CD4-positive, alpha-beta T cell treated with Interleukin-4 for 4 hours (primary cell): ENCODE measurements at regions not wholly inside any gene's neighbourhood (a gene's known extent, or its start where the extent isn't known, plus 50 kb on each side); places are given as distances from the start of the nearest gene placed in this dataset.

Experiments used
- DNase-seq: peaks from one replicate; pipeline ENCODE4 v3.0.0-alpha.2; 2020

DNA sequence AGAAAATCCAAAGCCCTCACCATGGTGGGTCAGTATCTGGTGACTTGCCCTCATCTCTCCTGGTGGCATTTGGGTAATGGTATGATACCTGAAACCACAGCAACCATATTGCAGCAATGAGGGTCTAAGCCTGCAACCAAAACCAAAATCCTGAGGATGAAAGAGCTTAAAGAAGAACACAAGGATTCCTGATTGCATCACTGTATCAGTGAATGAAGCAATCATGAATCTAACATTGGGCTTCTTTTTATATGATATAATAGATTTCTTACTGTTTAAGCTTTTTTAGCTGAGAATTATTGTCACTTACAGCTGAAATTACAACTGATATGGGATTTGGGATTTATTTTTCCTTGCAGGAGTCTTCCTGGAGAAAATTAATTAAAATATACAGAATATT is 269.9 kb downstream of the MEF2C start:
- no peak for DNase-seq

DNA sequence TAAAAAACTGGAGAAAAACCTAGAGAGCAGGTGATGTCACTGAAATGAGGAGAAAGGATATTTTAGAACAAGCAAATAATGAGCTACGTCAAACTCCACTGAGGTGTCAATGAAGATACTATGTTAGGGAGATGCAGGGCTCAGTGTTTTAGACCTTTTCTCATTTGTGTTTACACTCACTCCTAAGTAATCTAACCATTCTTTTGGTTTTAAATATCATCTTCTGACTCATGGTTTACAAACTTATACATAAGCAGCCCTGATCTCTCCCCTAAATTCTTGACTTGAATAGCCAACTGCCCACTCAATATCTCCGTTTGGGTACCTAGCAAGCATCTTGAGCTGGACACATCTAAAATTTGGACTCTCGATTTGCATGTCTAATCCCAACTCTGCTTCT is 272.4 kb downstream of the MEF2C start:
- DNase-seq, result no peak

DNA sequence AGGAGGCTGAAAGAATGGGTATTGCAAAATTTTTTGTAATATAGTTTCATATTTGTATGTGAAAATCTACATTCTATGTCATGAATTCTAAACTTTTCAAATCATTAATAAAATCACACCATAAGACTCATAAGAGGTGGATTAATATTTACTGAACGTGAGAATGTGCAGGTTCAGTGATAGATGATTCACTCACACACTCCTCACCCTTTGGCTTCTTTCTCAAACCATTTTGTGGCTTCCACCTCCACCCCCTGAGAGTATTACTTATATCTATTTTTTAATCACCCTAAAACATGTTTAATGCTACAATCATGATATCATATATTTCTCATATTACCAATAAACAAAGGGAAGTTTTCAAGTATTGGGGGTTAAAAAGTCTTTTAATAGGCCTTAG is 275.5 kb downstream of the MEF2C start:
- DNase-seq, result no peak

DNA sequence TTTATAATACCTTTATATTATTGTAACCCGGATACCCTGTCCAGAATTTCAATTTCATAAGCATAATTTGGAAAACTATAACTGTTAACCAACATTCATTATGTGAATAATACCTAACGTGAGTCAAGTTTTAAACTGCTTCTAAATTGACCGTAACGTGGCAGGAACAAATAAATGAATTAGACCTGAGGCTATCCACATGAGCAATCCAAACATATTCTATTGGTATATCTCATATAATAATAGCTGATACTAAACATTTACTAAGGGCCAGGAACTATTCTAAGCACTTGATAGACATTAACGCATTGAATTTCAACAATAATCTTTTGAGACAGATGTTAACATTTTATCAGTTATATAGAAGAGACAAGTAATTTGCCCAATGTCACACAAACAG is 276.4 kb downstream of the MEF2C start:
- no peak for DNase-seq

DNA sequence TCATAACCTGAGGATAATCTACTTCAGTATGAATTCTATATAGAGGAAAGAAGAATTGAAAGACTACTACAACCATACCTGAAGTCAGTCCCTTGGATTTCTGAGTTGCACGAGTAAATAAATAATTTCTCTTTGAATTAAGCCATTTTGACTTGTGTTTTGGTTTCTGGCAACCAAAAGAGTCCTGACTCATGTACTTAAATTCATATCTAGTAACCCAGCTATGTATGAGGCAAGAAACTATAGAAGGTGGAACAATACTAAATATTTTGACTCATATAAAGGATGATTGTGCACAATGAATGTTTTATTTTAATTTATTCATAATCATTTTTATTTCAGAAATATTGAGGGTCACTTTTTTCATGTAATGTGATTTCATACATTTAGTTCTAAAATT is 276.8 kb downstream of the MEF2C start:
- no peak for DNase-seq

DNA sequence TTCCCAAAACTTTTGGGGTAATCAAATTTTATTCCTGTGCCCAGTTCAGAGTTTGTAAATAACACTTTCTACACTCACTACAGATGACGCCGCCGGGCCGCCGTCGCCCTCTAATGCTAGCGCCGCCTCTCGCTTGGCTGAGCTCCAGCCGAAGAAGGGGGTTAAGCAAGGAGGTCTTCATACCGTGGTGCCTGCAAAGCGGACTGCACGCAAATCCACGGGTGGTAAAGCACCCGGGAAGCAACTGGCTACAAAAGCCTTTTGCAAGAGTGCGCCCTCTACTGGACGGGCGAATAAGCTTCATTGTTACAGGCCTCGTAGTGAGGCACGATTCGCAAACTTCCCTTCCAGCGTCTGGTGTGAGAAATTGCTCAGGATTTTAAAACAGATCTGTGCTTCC is 280.4 kb downstream of the MEF2C start:
- DNase-seq, result peak; percentile 1

DNA sequence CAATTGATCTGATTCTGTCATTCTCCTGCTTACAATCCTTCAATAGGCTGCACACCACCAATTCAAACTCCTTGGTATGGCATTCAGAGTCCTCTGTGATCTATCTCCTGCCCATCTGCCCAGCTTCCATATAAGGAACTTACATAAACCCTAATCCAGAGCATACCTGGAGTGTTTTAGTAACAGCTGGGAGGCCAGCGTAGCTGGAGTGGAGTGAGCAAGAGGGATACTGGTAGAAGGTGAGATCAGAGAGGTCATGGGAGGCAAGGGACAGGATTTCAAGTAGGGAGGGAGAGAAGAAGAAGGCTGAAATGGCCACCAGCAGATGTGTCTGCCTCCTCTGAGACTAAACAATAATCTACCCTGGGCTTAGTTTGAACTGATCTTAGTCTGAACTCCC is 288.5 kb downstream of the MEF2C start:
- DNase-seq, result no peak

DNA sequence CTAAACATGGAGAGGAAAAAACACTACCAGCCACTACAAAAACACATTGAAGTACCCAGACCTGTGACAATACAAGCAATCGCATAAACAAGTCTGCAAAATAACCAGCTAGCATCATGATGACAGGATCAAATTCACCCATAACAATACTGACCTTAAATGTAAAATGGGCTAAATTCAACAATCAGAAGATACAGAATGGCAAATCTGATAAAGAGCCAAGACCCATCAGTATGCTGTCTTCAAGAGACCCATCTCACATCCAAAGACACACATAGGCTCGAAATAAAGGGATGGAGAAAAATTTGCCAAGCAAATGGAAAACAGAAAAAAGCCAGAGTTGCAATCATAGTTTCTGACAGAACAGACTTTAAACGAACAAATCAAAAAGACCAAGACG is 294.4 kb downstream of the MEF2C start:
- DNase-seq, result no peak

DNA sequence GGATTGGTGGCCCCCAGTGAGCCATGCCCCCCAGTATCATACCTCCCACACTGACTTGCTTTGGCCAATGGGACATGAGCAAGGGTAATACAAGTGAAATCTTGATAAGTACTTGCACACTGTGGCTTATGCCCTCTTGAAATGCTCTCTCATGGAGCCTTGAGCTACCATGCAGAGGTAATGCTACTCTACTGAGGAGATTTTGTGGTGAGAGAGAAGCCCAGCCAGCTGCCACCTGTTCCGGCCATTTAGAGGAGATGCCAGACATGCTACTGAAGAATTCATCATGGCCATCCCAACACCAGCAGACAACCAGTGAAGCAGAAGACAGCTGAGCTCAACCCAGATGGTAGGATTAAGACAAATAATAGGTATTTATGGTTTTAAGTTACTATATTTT is 299.5 kb downstream of the MEF2C start:
- no peak for DNase-seq

DNA sequence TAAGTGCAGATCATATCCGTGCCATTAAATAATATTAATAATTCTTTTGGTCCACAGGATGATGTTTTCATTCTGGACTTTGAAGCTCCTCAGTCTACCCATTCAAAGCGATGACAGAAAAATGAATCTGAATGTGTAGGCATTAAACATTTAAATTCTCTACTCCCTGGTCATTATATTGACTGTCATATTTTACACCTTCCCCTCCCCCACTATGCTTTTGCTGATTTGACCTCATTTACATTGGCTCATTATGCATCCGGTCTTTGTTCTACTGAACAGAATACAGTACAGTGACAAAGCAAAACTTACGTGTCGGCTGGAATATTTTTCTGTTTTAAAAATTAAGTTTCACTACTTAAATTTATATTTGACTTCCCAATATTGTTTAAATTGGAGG is 289.7 kb upstream of the TMEM161B start:
- no peak for DNase-seq

DNA sequence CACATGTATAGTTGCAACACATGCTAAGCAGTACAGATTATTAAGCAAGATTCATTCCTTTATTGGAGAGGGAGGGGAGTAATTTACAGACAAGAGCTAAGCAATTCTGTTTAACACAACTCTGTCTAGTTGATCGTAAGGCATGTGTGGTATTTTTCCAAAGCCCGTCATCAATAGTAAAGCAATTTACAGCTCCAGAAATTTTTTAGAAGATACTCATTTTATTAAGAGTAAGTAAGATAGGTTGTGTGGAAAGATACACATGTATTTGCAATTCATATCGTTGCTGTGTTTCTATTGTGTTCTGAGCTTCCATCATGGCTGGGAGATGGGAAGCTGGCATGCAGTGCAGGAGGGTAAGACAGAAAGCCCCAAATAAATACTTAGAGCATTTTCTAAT is 289.2 kb upstream of the TMEM161B start:
- no peak for DNase-seq

DNA sequence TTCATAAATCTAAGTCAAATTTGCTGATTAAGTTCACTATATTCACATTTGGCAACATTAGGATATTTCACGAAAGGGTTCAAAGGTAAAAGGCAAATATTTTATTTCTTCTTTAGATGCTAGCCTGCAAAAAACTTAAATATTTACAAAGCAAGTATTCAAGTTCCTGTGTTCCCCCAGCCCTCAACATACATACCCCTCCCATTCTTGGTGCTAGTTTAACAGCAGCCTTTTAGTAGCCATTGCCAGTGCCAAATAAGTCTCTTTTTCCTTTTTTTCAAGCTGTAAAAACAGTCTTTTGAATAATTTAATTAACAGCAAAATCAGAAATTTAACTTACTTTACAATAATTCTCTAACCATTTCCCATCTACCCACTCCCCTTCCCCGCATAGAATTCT is 288.5 kb upstream of the TMEM161B start:
- no peak for DNase-seq

DNA sequence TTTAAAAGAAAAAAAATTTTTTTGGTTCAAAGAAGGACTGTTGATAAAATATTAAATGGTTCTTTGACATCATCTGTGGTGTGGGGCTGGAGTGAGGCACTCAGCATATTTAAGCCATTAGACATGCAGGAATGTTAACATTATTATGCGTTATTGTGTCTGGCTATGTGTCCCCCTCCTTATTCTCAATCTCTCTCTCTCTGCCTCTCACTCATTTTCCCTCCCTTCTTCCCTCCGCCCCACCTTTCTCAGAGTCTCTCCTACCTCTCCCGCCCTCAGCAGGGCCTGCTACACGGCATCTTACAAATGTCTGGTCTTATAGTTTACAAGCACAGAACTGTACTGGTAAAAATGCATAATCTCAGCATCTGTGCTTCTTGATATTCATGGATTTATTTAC is 287.8 kb upstream of the TMEM161B start:
- no peak for DNase-seq

DNA sequence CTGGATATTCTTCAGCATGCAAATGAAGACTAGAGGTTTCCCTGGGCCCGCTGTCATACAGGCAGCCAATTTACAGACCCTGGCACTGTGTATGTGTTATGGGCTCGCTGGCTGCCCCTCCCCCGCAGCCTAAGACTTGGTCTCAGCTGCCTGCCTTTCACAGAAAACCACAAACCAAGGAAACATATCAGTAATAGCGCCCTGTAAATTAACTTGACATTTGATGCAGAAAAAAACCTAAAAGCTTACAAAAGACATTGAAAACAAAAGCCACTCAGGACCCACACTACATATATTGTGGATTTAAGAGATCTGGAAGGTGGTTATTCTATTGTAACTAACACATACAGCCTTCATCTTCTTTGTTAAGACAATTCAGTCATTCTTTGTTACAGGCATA is 287.0 kb upstream of the TMEM161B start:
- no peak for DNase-seq

DNA sequence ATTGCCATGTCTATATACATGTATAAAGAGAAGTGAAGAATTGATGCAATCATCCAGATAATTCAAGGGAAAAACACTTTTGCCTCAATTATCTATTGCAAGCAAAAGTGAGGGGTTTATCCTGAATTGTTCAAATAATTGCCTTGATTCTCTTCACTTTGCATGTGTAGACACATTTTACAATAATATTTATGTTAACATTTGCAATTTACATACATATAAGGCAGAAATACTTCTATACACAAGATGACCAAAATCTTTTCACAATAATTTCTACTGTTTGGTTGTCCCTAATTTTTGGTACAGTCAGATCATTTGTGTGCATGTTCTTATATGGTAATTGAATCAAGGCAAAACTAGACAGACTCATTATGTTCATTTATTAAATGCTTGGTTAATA is 285.3 kb upstream of the TMEM161B start:
- no peak for DNase-seq

DNA sequence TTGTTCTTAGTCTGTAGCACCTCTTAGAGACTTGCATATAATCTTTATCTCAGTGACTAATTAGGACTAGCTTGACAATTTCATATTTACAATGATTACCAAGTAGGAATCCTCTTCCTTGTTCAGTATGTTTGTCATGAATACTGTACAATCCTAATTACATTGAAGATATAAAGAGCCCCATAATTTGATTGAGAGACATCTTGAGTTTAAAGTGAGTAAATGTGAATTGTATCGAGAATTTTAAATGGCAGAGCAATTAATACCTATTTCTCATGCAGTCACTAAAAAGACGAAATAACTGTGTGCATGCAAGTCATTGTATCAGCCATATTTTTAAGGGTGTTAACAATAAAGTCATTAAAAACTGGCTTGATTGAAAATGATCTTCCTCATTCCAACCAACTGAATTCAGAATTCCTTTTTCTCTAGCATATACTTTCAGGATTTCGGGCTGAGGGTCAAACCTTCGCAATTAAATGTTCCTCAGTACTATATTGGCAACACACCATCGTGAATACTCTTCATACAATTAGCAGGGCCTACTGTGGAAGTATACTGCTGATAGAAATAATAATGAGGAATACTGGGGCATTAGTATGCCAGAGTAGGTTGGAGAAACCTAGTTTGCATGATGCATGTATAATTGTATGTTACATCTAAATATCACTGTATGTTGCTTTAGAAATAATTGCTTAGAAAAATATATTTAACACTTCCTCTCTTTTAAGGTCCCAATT is 284.7 kb upstream of the TMEM161B start:
- DNase-seq, result no peak

DNA sequence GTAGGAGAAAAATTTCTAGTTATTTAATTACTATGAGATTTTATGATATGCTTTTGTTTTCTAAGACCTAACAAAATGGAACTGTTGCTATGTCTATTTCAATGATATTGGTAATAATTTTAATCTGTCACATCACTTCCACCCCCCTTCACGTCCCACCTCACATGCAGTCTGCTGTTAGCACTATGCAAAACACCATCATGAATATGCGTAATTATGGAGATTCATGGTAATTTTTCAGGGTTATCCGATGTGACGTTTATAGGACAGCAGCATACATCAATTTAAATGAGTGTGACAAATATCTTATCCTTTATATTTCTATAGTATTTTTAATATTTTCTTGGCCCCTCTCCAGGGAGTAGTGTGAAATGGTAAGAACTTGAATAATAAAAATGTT is 283.8 kb upstream of the TMEM161B start:
- DNase-seq, result no peak

DNA sequence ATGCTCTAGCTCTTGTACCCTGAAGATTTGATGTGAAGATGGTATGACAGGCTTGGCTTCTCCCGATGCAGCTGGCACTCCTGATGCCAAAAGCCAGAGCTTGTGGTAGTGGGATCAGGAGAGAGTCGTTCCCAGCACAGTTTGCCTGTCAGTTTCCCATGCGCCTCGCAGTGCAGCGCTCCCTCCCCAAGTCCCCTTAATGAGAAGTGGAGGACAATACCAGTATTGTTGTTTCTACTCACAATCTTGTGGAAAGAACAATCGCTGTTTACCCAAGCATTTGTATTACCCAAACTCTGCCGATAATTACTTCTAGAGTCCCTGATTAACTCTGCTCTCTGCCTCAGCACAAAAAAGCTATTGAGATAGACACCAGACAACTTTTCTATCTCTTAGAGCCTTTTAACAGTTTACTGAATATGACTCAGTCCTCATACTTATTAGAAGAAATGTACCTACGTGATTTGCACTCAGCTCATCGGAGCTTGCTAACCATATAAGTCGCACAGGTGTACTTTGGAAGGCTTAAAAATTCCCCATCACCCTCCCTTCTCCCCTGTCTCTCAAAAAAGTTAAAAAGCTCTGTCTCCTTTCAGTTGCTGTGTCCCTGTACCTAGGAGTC is 283.2 kb upstream of the TMEM161B start:
- no peak for DNase-seq

DNA sequence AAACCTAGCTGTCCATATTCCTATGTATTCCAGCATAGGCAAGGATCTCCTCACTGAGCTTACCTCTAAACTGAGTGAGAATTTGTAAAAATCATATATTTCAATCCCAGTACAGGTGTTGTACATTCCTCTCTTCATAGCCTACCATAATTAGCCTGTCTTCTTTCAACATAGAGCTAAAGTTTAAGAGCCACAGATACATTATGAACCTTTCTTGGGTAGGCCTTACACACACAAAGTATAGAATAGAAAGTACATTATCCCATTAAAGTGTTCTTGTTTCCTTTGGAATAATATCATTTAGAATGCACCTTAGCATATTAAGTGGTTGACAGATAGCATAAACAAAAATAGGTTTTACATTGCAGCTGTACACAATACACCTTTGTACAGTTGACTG is 282.1 kb upstream of the TMEM161B start:
- no peak for DNase-seq

DNA sequence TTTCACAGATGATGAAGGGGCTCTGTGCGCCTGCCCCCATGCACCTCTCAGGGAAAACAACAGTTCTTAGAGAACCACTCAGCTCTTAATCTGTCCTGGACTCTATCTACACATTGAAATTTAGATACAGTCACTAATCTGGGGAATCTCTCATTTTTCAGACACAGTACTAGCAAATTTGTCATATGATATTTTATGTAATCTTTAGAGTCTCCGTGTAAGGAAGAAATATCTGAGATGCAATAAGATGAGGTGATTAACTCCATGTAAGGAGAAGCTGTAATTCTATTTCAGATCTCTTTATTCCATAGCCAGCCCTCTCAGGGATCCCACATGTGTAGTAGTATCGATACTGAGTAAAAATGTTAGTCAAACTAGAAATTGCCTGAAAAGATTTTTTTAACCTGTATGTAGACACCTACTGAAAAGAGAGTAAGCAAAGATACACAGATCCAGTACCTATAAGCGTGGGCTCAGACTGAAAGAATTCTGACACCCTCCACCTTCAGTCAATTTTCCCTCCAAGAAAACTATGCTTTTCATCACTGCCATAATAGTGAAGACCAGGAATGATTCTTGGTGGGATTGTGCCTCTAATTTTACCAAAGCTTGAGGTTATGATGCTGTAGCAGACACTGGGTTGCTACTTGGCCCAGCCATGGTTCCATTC is 279.6 kb upstream of the TMEM161B start:
- DNase-seq, result no peak

DNA sequence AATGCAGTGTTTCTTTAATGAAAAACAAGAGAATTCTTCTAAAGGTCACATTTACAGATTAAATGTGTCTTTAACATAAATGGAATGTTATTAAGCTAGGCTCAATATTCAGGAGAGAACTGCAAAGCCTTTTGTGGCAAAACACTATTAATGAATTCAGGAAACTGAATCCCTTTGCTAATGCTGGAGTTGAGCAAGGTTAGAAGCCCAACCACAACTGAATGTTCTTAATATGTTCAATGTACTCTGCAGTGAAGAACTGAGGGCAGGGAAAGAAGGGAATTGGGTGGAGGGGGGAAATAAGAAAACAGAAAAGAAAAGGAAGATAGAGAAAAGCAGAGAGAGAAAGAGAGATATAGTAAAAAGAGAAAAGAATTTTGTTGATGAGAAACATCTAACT is 276.7 kb upstream of the TMEM161B start:
- no peak for DNase-seq

DNA sequence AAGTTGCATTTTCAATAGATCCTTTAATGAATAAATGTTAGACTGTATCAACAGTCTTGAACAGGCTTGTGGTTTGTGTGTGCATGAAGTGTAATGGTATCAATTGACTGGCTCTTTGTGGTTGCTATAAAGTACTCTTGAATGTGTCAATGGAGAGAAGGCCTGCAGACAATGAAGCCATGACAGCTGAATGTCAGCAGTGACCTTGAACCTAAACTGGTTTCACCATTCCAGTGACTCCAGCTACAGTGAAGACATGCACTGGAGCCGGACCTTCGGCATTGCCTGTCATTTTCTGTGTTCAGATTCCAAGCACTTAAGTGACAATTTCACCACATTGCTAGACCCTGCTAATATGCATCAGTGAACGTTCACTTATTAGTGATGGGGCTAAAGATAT is 276.0 kb upstream of the TMEM161B start:
- DNase-seq, result no peak

DNA sequence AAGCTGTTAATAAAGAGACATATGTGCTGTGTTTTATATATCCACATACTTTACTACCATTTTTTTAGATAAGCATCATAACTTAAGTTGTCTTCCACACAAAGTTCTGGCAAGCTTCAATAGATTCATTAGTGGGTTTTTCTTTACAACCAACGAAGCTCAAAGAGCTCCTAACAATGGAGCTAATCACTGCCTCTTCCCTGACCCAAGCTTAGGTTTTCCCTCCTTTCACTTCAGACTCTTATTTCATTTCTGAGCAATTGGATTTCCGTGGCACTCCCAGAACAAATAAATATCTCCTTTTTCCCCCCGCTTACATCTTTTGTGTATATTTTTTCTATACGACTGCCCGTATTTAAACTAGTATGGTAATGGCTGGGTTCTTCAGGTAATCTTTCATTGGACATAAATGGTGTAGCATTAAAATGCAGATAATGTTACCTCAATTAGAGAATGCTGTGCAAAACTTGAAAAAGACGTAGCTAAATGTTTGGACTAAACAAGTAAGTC is 275.5 kb upstream of the TMEM161B start:
- no peak for DNase-seq

DNA sequence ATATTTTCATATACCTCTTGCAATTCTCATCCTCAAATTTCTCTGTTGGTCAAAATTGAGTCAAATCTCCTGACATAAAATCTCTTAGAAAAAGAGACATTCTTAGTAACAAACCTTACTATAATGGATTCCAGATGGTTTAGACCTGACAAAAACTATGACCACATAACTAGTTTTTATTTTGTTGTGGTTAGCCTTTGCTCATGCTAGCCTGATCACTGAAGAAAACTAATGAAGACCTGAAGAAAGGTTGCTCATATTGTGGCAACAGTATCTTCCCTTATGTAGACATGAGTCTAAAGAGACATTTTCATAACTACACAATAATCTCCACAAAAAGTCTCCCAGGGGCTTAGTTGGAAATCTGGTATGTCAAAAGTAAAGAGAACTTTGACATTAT is 274.1 kb upstream of the TMEM161B start:
- no peak for DNase-seq
